Mesenchymal stem cell (in vitro differentiated cells and primary cell): ENCODE measurements at regions not wholly inside any gene's neighbourhood (a gene's known extent, or its start where the extent isn't known, plus 50 kb on each side); places are given as distances from the start of the nearest gene placed in this dataset.
A peak's percentile ranks its signal among the peaks of the same experiment; 100 is the strongest.

Experiments used
- DNase-seq: peaks from one replicate; pipeline ENCODE4 v3.0.0-alpha.2; 2013
- H2AFZ ChIP-seq: one replicate; pipeline ENCODE4 v1.6.1; 2013; ENCODE audit warnings: low read depth, mild to moderate bottlenecking, control low read depth, inconsistent platforms, low read length, moderate library complexity
- H2AK5ac ChIP-seq: 2 replicates; pipeline ENCODE4 v1.6.1; 2013; ENCODE audit warnings: low read length, moderate library complexity, mild to moderate bottlenecking, inconsistent platforms; ENCODE audit not compliant: severe bottlenecking
- H2BK120ac ChIP-seq: one replicate; pipeline ENCODE4 v1.6.1; 2013; ENCODE audit warnings: low read depth, mild to moderate bottlenecking, inconsistent platforms, low read length, moderate library complexity
- H2BK12ac ChIP-seq, 2 experiments: one replicate each; pipeline ENCODE4 v1.6.1; 2013; ENCODE audit warnings: inconsistent platforms in 2 of 2, low read length in 2 of 2, mild to moderate bottlenecking in 2 of 2, moderate library complexity in 2 of 2, control low read depth in 1 of 2
- H2BK15ac ChIP-seq: one replicate; pipeline ENCODE4 v1.6.1; 2013; ENCODE audit warnings: mild to moderate bottlenecking, low read depth, inconsistent platforms; ENCODE audit not compliant: poor library complexity, severe bottlenecking
- H2BK5ac ChIP-seq: 2 replicates; pipeline ENCODE4 v1.6.1; 2013; ENCODE audit warnings: low read depth, mild to moderate bottlenecking, low read length, control low read depth, inconsistent platforms; ENCODE audit not compliant: poor library complexity, severe bottlenecking
- H3K14ac ChIP-seq, 2 experiments: one replicate each; pipeline ENCODE4 v1.6.1; 2013; ENCODE audit warnings: inconsistent platforms in 2 of 2, low read length in 2 of 2, control low read depth in 1 of 2, mild to moderate bottlenecking in 1 of 2, moderate library complexity in 1 of 2
- H3K18ac ChIP-seq, 2 experiments: one replicate each; pipeline ENCODE4 v1.6.1; 2013; ENCODE audit warnings: inconsistent platforms in 2 of 2, low read length in 2 of 2, control low read depth in 1 of 2, low read depth in 1 of 2, mild to moderate bottlenecking in 1 of 2
- H3K23ac ChIP-seq, 2 experiments: one replicate each; pipeline ENCODE4 v1.6.1; 2013; ENCODE audit warnings: inconsistent platforms in 2 of 2, low read length in 2 of 2, mild to moderate bottlenecking in 2 of 2, moderate library complexity in 2 of 2, control low read depth in 1 of 2
- H3K27ac ChIP-seq: 2 replicates; pipeline ENCODE4 v1.5.1; 2013; ENCODE audit warnings: mild to moderate bottlenecking, moderate library complexity, low read length, control low read depth, inconsistent platforms; ENCODE audit not compliant: poor library complexity, severe bottlenecking
- H3K27me3 ChIP-seq, 2 experiments: 2 replicates each; pipeline versions ENCODE4 v1.6.1 to v1.7.0; 2013; ENCODE audit warnings: low read length in 2 of 2, mild to moderate bottlenecking in 2 of 2, moderate library complexity in 2 of 2, control low read depth in 1 of 2, inconsistent platforms in 1 of 2; ENCODE audit not compliant: control insufficient read depth in 1 of 2, insufficient read depth in 1 of 2
- H3K36me3 ChIP-seq, 2 experiments: 2 replicates each; pipeline versions ENCODE4 v1.6.1 to v1.7.0; 2013; ENCODE audit warnings: low read length in 2 of 2, control low read depth in 1 of 2, inconsistent platforms in 1 of 2, low read depth in 1 of 2, mild to moderate bottlenecking in 1 of 2; ENCODE audit not compliant: insufficient read depth in 2 of 2, control insufficient read depth in 1 of 2
- H3K4ac ChIP-seq, 2 experiments: one replicate each; pipeline ENCODE4 v1.6.1; 2013; ENCODE audit warnings: inconsistent platforms in 2 of 2, low read length in 2 of 2, mild to moderate bottlenecking in 2 of 2, moderate library complexity in 2 of 2, control low read depth in 1 of 2, low read depth in 1 of 2
- H3K4me1 ChIP-seq: 2 replicates; pipeline ENCODE4 v1.6.1; 2013; ENCODE audit warnings: low read depth, low read length, control low read depth; ENCODE audit not compliant: control insufficient read depth, insufficient read depth
- H3K4me2 ChIP-seq: 2 replicates; pipeline ENCODE4 v1.6.1; 2013; ENCODE audit warnings: low read length, mild to moderate bottlenecking, inconsistent platforms; ENCODE audit not compliant: poor library complexity, severe bottlenecking
- H3K4me3 ChIP-seq, 2 experiments: 2 replicates each; pipeline versions ENCODE4 v1.5.1 to v1.7.0; 2013; ENCODE audit warnings: low read length in 2 of 2, mild to moderate bottlenecking in 2 of 2, control low read depth in 1 of 2, low read depth in 1 of 2; ENCODE audit not compliant: insufficient read depth in 1 of 2
- H3K79me1 ChIP-seq: replicated peaks from 2 replicates; pipeline ENCODE4 v1.6.1; 2013; ENCODE audit warnings: mild to moderate bottlenecking, control low read depth, low read length, inconsistent platforms; ENCODE audit not compliant: poor library complexity, severe bottlenecking
- H3K9ac ChIP-seq: 2 replicates; pipeline ENCODE4 v1.7.0; 2013; ENCODE audit warnings: mild to moderate bottlenecking, low read length, moderate library complexity
- H3K9me3 ChIP-seq: 2 replicates; pipeline ENCODE4 v1.7.0; 2013; ENCODE audit warnings: mild to moderate bottlenecking, low read length; ENCODE audit not compliant: control insufficient read depth
- H4K8ac ChIP-seq: one replicate; pipeline ENCODE4 v1.6.1; 2013; ENCODE audit warnings: inconsistent platforms, mild to moderate bottlenecking, low read length, moderate library complexity
- H4K91ac ChIP-seq: one replicate; pipeline ENCODE4 v1.6.1; 2013; ENCODE audit warnings: mild to moderate bottlenecking, low read length, inconsistent platforms
- WGBS: methylation state at CpG from one replicate; pipeline ENCODE4 v1.1.7; 2013; ENCODE audit warnings: mixed read lengths; 5-methylcytosine and 5-hydroxymethylcytosine counted together

DNA sequence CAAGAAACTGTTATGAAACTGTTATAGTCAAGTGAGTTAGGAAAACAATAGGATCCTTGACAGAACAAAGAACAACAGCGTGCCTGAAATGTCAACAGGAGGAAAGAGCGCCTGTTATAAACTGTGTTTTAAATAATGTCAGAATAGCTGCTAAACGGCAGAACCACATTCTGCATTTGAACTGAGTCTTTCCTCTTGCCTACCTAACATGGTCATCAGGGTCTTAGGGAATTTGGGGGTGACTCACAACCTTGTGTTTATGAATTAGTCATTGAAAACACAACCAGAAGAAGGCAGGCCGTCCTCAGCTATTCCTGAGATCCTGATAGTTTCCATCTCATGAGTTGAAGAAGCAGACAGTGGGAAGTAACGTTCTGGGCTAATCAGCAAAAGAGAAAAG, 222.0 kb upstream of the FN1 start:
- DNase-seq = peak; percentile 92
- Histone ChIP-seq H3K79me1 (no peaks in the 10 kb centered on the region), H3K4me2 (no peak overlapping the region), H2BK15ac (no peak overlapping the region), H3K36me3 (peaks cover 0 to 5% of the 10 kb centered on the region in 2 experiments), H3K4me3 (no peak overlapping the region), H3K14ac (no peak overlapping the region), H2BK12ac (no peak overlapping the region), H3K9me3 (no peaks in the 10 kb centered on the region), H2AFZ (no peak overlapping the region), H2BK5ac (peak overlapping the region; percentile 10), H2AK5ac (no peak overlapping the region), H4K8ac (no peak overlapping the region), H3K27me3 (no peaks in the 10 kb centered on the region), H3K27ac (peak overlapping the region; percentile 94), H3K23ac (no peak overlapping the region), H3K9ac (peak overlapping the region; percentile 83), H3K18ac (no peak overlapping the region), H4K91ac (no peak overlapping the region), H3K4ac (no peak overlapping the region), H3K4me1 (peaks cover 3% of the 10 kb centered on the region), H2BK120ac (no peak overlapping the region)
- WGBS = 0% methylated on average over 3 of the region's 5 CpGs

DNA sequence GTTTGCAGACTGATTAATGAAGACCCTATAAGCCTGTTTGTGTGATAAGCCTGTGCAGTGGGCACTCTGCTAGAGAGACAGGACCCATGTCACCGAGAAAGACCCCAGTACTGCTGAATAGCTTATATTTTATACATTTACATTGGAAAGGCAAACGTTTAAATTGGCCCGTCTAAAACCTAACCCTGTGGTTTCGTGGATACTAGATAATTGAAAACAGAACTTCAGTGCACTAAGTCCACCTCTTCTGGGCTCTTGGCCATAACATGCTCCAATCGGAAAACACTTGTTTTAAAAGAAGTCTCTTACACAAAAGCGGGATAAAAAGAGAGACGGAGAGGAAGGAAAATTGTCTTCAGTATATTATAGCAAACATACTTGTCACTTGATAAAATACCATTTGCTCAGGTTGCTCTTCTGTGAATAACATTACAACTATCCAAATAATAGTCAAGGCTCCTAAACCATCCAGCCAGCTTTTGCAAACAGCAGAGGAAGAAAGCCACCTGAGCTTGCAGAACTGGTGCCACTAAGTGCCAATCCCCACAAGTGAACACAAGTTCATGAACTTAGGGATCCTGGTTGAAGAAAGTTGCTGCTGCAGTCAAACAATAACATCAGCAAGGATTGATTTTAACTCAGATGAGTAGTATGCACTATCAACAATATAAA, 218.4 kb upstream of the FN1 start:
- Histone ChIP-seq H2BK15ac (no peak overlapping the region), H4K91ac (no peak overlapping the region), H3K4me3 (peak overlapping the region in 1 of 2 experiments; percentile 36), H3K36me3 (peaks cover 0 to 5% of the 10 kb centered on the region in 2 experiments), H2BK120ac (no peak overlapping the region), H3K4me2 (no peak overlapping the region), H3K9ac (peak overlapping the region; percentile 82), H3K9me3 (no peaks in the 10 kb centered on the region), H3K27ac (no peak overlapping the region), H2BK12ac (peak overlapping the region in 1 of 2 experiments; percentile 59), H3K79me1 (no peaks in the 10 kb centered on the region), H3K4me1 (no peaks in the 10 kb centered on the region), H4K8ac (no peak overlapping the region), H3K4ac (no peak overlapping the region), H2AFZ (no peak overlapping the region), H3K23ac (no peak overlapping the region), H3K18ac (no peak overlapping the region), H3K27me3 (no peaks in the 10 kb centered on the region), H2BK5ac (no peak overlapping the region), H2AK5ac (peak overlapping the region; percentile 61), H3K14ac (no peak overlapping the region)
- 94% methylated on average over 5 of the region's 7 CpGs for WGBS
- DNase-seq = no peak

DNA sequence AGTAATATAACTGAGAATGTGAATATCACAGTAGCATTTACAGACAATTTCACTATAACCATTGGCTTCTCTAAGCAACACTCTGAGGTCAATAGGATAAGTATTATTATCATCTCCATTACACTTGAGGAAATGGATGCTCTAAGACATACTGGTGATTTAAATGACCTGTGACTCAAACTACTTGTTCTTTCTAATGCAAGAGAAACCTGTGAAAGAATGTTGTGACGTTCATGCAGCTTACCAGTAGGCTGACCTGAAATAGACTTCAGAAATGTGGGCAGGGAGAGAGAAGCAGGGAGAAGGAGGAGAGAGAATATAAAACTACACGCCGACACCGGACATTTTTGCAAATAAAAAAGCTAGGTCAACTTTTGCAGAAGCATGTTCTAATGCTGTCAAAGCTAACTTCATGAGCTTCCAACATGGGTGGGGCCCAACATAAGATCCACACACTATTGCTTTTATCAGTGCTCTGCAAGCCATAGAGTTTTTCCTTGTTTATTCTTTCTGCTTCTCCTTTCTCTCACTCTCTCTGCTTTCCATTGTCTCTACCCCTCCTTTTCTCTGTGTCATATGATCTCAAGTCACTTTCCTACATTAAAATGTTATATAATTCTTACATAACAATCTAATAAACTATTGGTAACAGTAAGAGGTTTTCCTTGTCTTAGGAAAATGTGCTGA, 217.6 kb upstream of the FN1 start:
- peak; percentile 25 for DNase-seq
- Histone ChIP-seq H3K27me3 (no peaks in the 10 kb centered on the region), H2AFZ (no peak overlapping the region), H3K18ac (no peak overlapping the region), H3K9ac (peak overlapping the region; percentile 82), H2BK12ac (no peak overlapping the region), H4K91ac (no peak overlapping the region), H3K4me1 (no peaks in the 10 kb centered on the region), H2BK120ac (no peak overlapping the region), H3K9me3 (no peaks in the 10 kb centered on the region), H2BK15ac (no peak overlapping the region), H4K8ac (no peak overlapping the region), H3K4me3 (no peak overlapping the region), H2BK5ac (no peak overlapping the region), H3K4ac (no peak overlapping the region), H3K27ac (no peak overlapping the region), H3K23ac (no peak overlapping the region), H2AK5ac (no peak overlapping the region), H3K4me2 (no peak overlapping the region), H3K36me3 (peaks cover 0 to 5% of the 10 kb centered on the region in 2 experiments), H3K79me1 (no peaks in the 10 kb centered on the region), H3K14ac (no peak overlapping the region)
- WGBS = 36% methylated on average over 4 of the region's 4 CpGs

DNA sequence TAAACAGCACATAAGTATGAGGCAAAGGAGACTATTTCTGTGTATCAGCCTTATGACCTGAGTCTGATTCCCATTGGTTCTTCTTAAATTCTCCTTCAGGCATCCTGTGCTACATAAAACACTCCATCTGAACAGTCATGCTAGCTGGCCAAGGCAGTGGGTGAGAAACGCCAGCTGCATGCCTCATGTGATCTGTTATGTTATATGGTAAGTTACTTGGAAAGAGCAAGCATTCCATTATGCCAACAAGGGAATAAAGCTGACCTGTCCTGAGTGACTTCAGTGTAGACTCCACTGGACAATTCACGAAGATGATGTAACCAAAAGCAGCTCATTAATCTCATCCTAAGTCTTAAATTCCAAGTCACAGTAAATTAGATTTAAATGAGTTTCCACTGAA, 216.5 kb upstream of the FN1 start:
- no peak overlapping the region for H3K4me2 ChIP-seq
- H4K91ac ChIP-seq = no peak overlapping the region
- no peak overlapping the region for H3K4me3 ChIP-seq
- H3K27ac ChIP-seq = no peak overlapping the region
- H3K4me1 ChIP-seq = no peaks in the 10 kb centered on the region
- H3K9ac ChIP-seq = peak overlapping the region; percentile 82
- H2BK120ac ChIP-seq = no peak overlapping the region
- no peak overlapping the region for H2AFZ ChIP-seq
- no peaks in the 10 kb centered on the region for H3K27me3 ChIP-seq
- no peak overlapping the region for H3K14ac ChIP-seq
- H4K8ac ChIP-seq = no peak overlapping the region
- H3K23ac ChIP-seq = no peak overlapping the region
- H3K9me3 ChIP-seq = no peaks in the 10 kb centered on the region
- no peak overlapping the region for H2AK5ac ChIP-seq
- H3K36me3 ChIP-seq = peaks cover 0 to 5% of the 10 kb centered on the region in 2 experiments
- no peak overlapping the region for H2BK12ac ChIP-seq
- 75% methylated on average over 1 of the region's 2 CpGs for WGBS
- no peak overlapping the region for H3K18ac ChIP-seq
- DNase-seq = peak; percentile 21
- no peaks in the 10 kb centered on the region for H3K79me1 ChIP-seq
- no peak overlapping the region for H2BK5ac ChIP-seq
- no peak overlapping the region for H2BK15ac ChIP-seq
- no peak overlapping the region for H3K4ac ChIP-seq
